Spleen (tissue), 11 donors: ENCODE measurements at regions not wholly inside any gene's neighbourhood (a gene's known extent, or its start where the extent isn't known, plus 50 kb on each side); places are given as distances from the start of the nearest gene placed in this dataset.

Experiments
- DNase-seq: peaks from one replicate; pipeline ENCODE4 v3.0.0-alpha.2; 2020
- H3K27ac ChIP-seq, 8 donors: fragments of 200-600 bp; sonication (generic) in 7 of 8; 1 replicate in 4 of 8; 2 replicates in 4 of 8; pipeline versions ENCODE4 v1.5.0 to v1.8.0; 2016 to 2021; ENCODE audit warnings: inconsistent platforms in 4 of 8, mild to moderate bottlenecking in 4 of 8, moderate library complexity in 1 of 8
- H3K27me3 ChIP-seq, 7 donors: fragments of 200-600 bp; sonication (generic) in 6 of 7; replicated peaks in 1 of 7; 1 replicate in 4 of 7; 2 replicates in 3 of 7; pipeline versions ENCODE4 v1.5.0 to v1.8.0; 2016 to 2021; ENCODE audit warnings: inconsistent platforms in 3 of 7, mild to moderate bottlenecking in 1 of 7
- H3K36me3 ChIP-seq, 6 donors: fragments of 200-600 bp; sonication (generic) in 5 of 6; 1 replicate in 4 of 6; 2 replicates in 2 of 6; pipeline versions ENCODE4 v1.5.0 to v1.8.0; 2016 to 2021; ENCODE audit warnings: inconsistent platforms in 2 of 6
- H3K4me1 ChIP-seq, 6 donors: fragments of 200-600 bp; sonication (generic) in 5 of 6; 1 replicate in 3 of 6; 2 replicates in 3 of 6; pipeline versions ENCODE4 v1.5.0 to v1.8.0; 2016 to 2021; ENCODE audit warnings: inconsistent platforms in 3 of 6
- H3K4me3 ChIP-seq, 8 donors: fragments of 200-600 bp; sonication (generic) in 7 of 8; 1 replicate in 4 of 8; 2 replicates in 4 of 8; pipeline versions ENCODE4 v1.5.0 to v1.8.0; 2016 to 2021; ENCODE audit warnings: inconsistent platforms in 4 of 8, mild to moderate bottlenecking in 4 of 8, moderate library complexity in 2 of 8
- H3K9me3 ChIP-seq, 8 donors: fragments of 200-600 bp; sonication (generic) in 7 of 8; 1 replicate in 4 of 8; 2 replicates in 4 of 8; pipeline versions ENCODE4 v1.5.0 to v1.8.0; 2016 to 2021; ENCODE audit warnings: inconsistent platforms in 4 of 8
- CTCF ChIP-seq, 11 experiments: fragments of 200-600 bp in 7 of 11; fragments of 450-650 bp in 4 of 11; sonication (generic) in 4 of 11; IDR thresholded peaks in 8 of 11; conservative IDR thresholded peaks in 3 of 11; 1 replicate in 7 of 11; 2 replicates in 4 of 11; pipeline versions ENCODE4 v1.4.0 to v1.8.0; 2016 to 2021; ENCODE audit warnings: antibody characterized with exemption in 11 of 11, inconsistent platforms in 4 of 11, mild to moderate bottlenecking in 1 of 11
- POLR2A ChIP-seq, 3 donors: fragments of 450-650 bp; IDR thresholded peaks; one replicate each; pipeline ENCODE4 v1.5.1; 2017; ENCODE audit warnings: antibody characterized with exemption in 3 of 3, mild to moderate bottlenecking in 1 of 3
- POLR2AphosphoS5 ChIP-seq, 3 donors: sonication (generic); formaldehyde crosslinking; IDR thresholded peaks; one replicate each; pipeline ENCODE4 v1.5.1; 2017; ENCODE audit warnings: antibody characterized with exemption in 3 of 3
- WGBS, 5 donors: extraction: QIAGEN DNeasy Blood & Tissue Kit in 3 of 5; methylation state at CpG; one replicate each; pipeline versions ENCODE4 v1.1.5 to v1.1.7; 2013 to 2018; 5-methylcytosine and 5-hydroxymethylcytosine counted together
- intact Hi-C: fragments of 100-400 bp; cut with DNase I; formaldehyde crosslinking; loops from one replicate; pipeline ENCODE4 v1.15.0; 2023; ENCODE audit warnings: low total_unique reads
- donor health status: healthy with polysubstance abuse.
- donor health status: DM: no; HTN: no; CAD: no; lungs with moderate emphysema.
- donor health status: DM: no; HTN: no; CAD: no.
- donor health status: Bipolar disorder and iron deficiency.
- donor health status: healthy.
- donor health status: DM: no; HTN: no; CAD: no.
- donor health status: DM: yes; HTN: yes; CAD: no.

DNA sequence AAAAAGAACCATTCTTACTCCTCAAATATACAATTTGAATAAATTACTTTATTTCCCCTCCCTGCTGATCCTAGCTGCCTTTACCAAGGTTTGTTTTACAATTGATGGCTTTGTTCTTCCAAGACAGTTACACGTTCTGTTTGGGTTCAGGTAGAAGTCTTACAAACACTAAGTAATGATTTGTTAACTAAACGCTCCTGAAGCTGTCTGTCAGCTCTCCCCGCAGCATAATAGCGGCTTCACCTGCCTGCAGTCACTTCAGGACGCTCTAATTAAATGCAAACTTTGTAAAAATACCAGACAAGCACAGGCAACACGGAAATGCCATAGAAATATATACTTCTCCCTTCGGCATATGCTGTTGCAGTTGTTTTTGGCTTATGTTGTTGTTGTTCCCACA is 176.4 kb upstream of the MDFIC2 start:
- intact Hi-C loops = no loop called here
- no peak for TF ChIP-seq CTCF (IDR thresholded peaks at IDR 0.05 in 8 of 11, conservative IDR thresholded peaks at IDR 0.05 in 3 of 11)
- TF ChIP-seq POLR2A (IDR thresholded peaks at IDR 0.05) = no peak
- TF ChIP-seq POLR2AphosphoS5 (IDR thresholded peaks at IDR 0.05) = no peak
- DNase-seq = no peak
- H3K4me3 ChIP-seq = no peak overlapping the region
- H3K36me3 ChIP-seq = no peaks in the 10 kb centered on the region
- no peaks in the 10 kb centered on the region for H3K4me1 ChIP-seq
- peaks cover 0 to 5% (median 0%) of the 10 kb centered on the region in 7 donors for H3K27me3 ChIP-seq
- H3K9me3 ChIP-seq = no peaks in the 10 kb centered on the region
- WGBS, 5 donors = 59 to 68% (median 64%) methylated on average over 7 of the region's 7 CpGs
- no peak overlapping the region for H3K27ac ChIP-seq

GRCh38 chr3:70488131-70488530 is 175.7 kb upstream of the MDFIC2 start:
- Histone ChIP-seq H3K4me1 (no peaks in the 10 kb centered on the region), H3K27ac (no peak overlapping the region), H3K4me3 (no peak overlapping the region), H3K9me3 (no peaks in the 10 kb centered on the region), H3K27me3 (peaks cover 0 to 5% (median 0%) of the 10 kb centered on the region in 7 donors), H3K36me3 (no peaks in the 10 kb centered on the region)
- no peak for DNase-seq
- 38 to 66% (median 52%) methylated on average over 5 of the region's 5 CpGs for WGBS, 5 donors
- intact Hi-C loops = no loop called here
- no peak for TF ChIP-seq POLR2A (IDR thresholded peaks at IDR 0.05)
- TF ChIP-seq CTCF (IDR thresholded peaks at IDR 0.05 in 8 of 11, conservative IDR thresholded peaks at IDR 0.05 in 3 of 11) = no peak

GRCh38 chr3:70486414-70487017 is 174.1 kb upstream of the MDFIC2 start:
- Histone ChIP-seq H3K4me1 (no peaks in the 10 kb centered on the region), H3K27me3 (peaks cover 0 to 5% (median 0%) of the 10 kb centered on the region in 7 donors), H3K27ac (no peak overlapping the region), H3K36me3 (no peaks in the 10 kb centered on the region), H3K4me3 (no peak overlapping the region), H3K9me3 (no peaks in the 10 kb centered on the region)
- intact Hi-C loops = no loop called here
- 66 to 90% (median 79%) methylated on average over 2 of the region's 2 CpGs for WGBS, 5 donors
- DNase-seq = no peak
- TF ChIP-seq CTCF (IDR thresholded peaks at IDR 0.05 in 8 of 11, conservative IDR thresholded peaks at IDR 0.05 in 3 of 11) = no peak
- TF ChIP-seq POLR2AphosphoS5 (IDR thresholded peaks at IDR 0.05) = no peak
- TF ChIP-seq POLR2A (IDR thresholded peaks at IDR 0.05) = no peak

- Histone ChIP-seq H3K27me3 (no peaks in the 10 kb centered on the region), H3K9me3 (peaks cover 0 to 19% (median 7%) of the 10 kb centered on the region in 8 donors), H3K36me3 (no peaks in the 10 kb centered on the region), H3K27ac (no peak overlapping the region), H3K4me3 (no peak overlapping the region), H3K4me1 (no peaks in the 10 kb centered on the region)
- no peak for DNase-seq
- TF ChIP-seq POLR2A (IDR thresholded peaks at IDR 0.05) (no peak), CTCF (IDR thresholded peaks at IDR 0.05 in 8 of 11, conservative IDR thresholded peaks at IDR 0.05 in 3 of 11) (no peak)
- intact Hi-C loops = no loop called here
- WGBS, 5 donors = 77 to 86% (median 80%) methylated on average over 2 of the region's 2 CpGs
Observed at GRCh38 chr3:70476174-70476573, 163.7 kb upstream of the MDFIC2 start.
